ENCODE measurements at regions not wholly inside any gene's neighbourhood (a gene's known extent, or its start where the extent isn't known, plus 50 kb on each side); places are given as distances from the start of the nearest gene placed in this dataset.

DNA sequence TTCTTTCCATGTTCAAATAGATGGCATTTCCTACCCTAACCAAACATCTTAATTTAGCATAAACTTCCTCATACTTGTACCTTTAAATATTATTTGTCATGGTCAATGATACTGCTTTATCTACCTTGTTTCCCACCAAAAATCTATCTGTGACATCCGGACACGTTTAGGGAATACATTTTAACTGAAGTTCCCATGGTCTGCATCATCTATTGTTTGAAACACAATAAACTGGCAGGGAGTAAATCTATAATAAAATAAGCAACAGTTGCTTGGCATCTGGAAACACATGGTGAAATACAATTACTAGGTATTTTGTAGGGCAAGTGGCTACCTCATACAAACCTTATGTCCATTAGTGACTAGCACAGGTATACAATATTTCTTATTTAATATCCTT is 289.1 kb downstream of the GJA1 start (continued):
- TF ChIP-seq, protein P1, sequence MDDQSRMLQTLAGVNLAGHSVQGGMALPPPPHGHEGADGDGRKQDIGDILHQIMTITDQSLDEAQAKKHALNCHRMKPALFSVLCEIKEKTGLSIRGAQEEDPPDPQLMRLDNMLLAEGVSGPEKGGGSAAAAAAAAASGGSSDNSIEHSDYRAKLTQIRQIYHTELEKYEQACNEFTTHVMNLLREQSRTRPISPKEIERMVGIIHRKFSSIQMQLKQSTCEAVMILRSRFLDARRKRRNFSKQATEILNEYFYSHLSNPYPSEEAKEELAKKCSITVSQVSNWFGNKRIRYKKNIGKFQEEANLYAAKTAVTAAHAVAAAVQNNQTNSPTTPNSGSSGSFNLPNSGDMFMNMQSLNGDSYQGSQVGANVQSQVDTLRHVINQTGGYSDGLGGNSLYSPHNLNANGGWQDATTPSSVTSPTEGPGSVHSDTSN (CRISPR knock-in tag; IDR thresholded peaks at IDR 0.05; ENCODE audit: borderline replicate concordance): no peak
- TF ChIP-seq TRIM24 (CRISPR knock-in tag; IDR thresholded peaks at IDR 0.05) (no peak), SRF (IDR thresholded peaks at IDR 0.05; ENCODE audit: low read depth, low read length) (no peak)

- 30% methylated on average over 1 of the region's 1 CpG for WGBS (ENCODE audit: low lambda C conversion rate)
- 0 out of 2 replicates have a peak, but pooled peaks cover 4% of the 10 kb centered on the region for H3K9me3 ChIP-seq (ENCODE audit: low read length)
- in situ Hi-C loops (cut with HindIII; ENCODE audit: extremely low pct_ligation_motif_present, low pct_unique_long_range_greater_than_20kb): no loop called here
- no peak overlapping the region for H2AFZ ChIP-seq (ENCODE audit: low read length)
- H3K27me3 ChIP-seq (ENCODE audit: control insufficient read depth in 1 of 2, insufficient read depth in 2 of 2, low read length in 2 of 2): no peaks in the 10 kb centered on the region
- intact Hi-C loops (cut with micrococcal nuclease; ENCODE audit: unreplicated experiment): no loop called here
- FAIRE-seq: no peak
- CTCF ChIA-PET (ENCODE audit: low intra/inter-chr PET ratio, low total read pairs): no interaction called here
- no peak overlapping the region for H3K4me2 ChIP-seq (ENCODE audit: low read depth, low read length)
- H3K4me3 ChIP-seq (replicated peaks in 1 of 3; ENCODE audit: insufficient read depth in 1 of 3, low read depth in 2 of 3, low read length in 3 of 3): no peak overlapping the region
- no peak for DNase-seq (ENCODE audit: low spot score)
- POLR2A ChIA-PET: no interaction called here
- ATAC-seq: no peak
- H3K36me3 ChIP-seq (replicated peaks in 1 of 2; ENCODE audit: control insufficient read depth in 1 of 2, insufficient read depth in 2 of 2, low read length in 2 of 2): no peaks in the 10 kb centered on the region
- no peaks in the 10 kb centered on the region for H3K79me2 ChIP-seq (ENCODE audit: insufficient read depth, low read length)
- no peak overlapping the region for H3K9ac ChIP-seq (ENCODE audit: insufficient read depth, low read depth, low read length)
- H3K4me1 ChIP-seq (ENCODE audit: insufficient read depth, low read length): no peaks in the 10 kb centered on the region
- BruUV-seq (replicated peaks): no TSS peak
- TF ChIP-seq ZNF75D (CRISPR knock-in tag; IDR thresholded peaks at IDR 0.05; ENCODE audit: borderline replicate concordance) (no peak), ZNF598 (CRISPR knock-in tag; IDR thresholded peaks at IDR 0.05; ENCODE audit: borderline replicate concordance) (no peak), RXRB (CRISPR knock-in tag; IDR thresholded peaks at IDR 0.05; ENCODE audit: borderline replicate concordance) (no peak), YEATS4 (CRISPR knock-in tag; IDR thresholded peaks at IDR 0.05; ENCODE audit: borderline replicate concordance) (no peak), ZFP90 (CRISPR knock-in tag; IDR thresholded peaks at IDR 0.05; ENCODE audit: borderline replicate concordance) (no peak), ZNF746 (CRISPR knock-in tag; IDR thresholded peaks at IDR 0.05) (no peak)
- H3K27ac ChIP-seq (ENCODE audit: extremely low read length, insufficient read depth, low read length): no peak overlapping the region
- no peaks in the 10 kb centered on the region for H4K20me1 ChIP-seq (ENCODE audit: insufficient read depth, low read length)
Measured at GRCh38 chr6:121726596-121726995, 291.1 kb downstream of the GJA1 start.
